HCT116 (cell line): ENCODE measurements at regions not wholly inside any gene's neighbourhood (a gene's known extent, or its start where the extent isn't known, plus 50 kb on each side); places are given as distances from the start of the nearest gene placed in this dataset.

Experiments used
- ATAC-seq: fragments of 200-7000 bp; cut with Tn5 transposase; 2 replicates; pipeline ENCODE4 v1.9.1; 2020; ENCODE audit warnings: mild to moderate bottlenecking, moderate library complexity
- BruUV-seq: library from RNA; stranded (reverse); fragments of 400-500 nt; replicated peaks from 2 replicates; lab custom pipeline; 2021; lab: Mats Ljungman, UMichigan
- CTCF ChIA-PET: fragments of 300-600 bp; sonication (Branson Sonifier 250); formaldehyde crosslinking; loops from one replicate; lab custom pipeline; 2021; ENCODE audit warnings: antibody characterized with exemption; lab: Charles Lee
- POLR2A ChIA-PET: fragments of 300-600, 350-600 bp; sonication (Branson Sonifier 250); formaldehyde crosslinking; loops from one replicate; lab custom pipeline; 2021; ENCODE audit warnings: antibody characterized with exemption; lab: Charles Lee
- RAD21 ChIA-PET, 2 experiments: fragments of 300-600 bp; sonication (Branson Sonifier 250); formaldehyde crosslinking; loops; one replicate each; lab custom pipeline; 2023; ENCODE audit warnings: low total read pairs in 2 of 2; ENCODE audit not compliant: uncharacterized antibody in 2 of 2, unreplicated experiment in 2 of 2, low non-redundant PET in 1 of 2; lab: Charles Lee
- DNase-seq: peaks from one replicate; pipeline ENCODE4 v3.0.0-alpha.2; 2010; ENCODE audit warnings: low read depth, low spot score
- H2AFZ ChIP-seq: fragments of 200-600 bp; shearing (Covaris generic), sonication (generic); 2 replicates; pipeline ENCODE4 v1.6.1; 2017; ENCODE audit warnings: low read depth, mixed run types, mixed read lengths, antibody characterized with exemption, low read length; ENCODE audit not compliant: poor library complexity, severe bottlenecking
- H3K27ac ChIP-seq: 2 replicates; pipeline ENCODE4 v1.5.1; 2012; ENCODE audit warnings: low read depth, low read length
- H3K27me3 ChIP-seq: fragments of 200-600 bp; sonication (generic); 2 replicates; pipeline ENCODE4 v1.6.1; 2016; ENCODE audit warnings: mixed run types, low read length, mixed read lengths; ENCODE audit not compliant: insufficient read depth
- H3K36me3 ChIP-seq, 2 experiments: fragments of 200-500 bp in 1 of 2; fragments of 200-600 bp in 1 of 2; sonication (Bioruptor generic) in 1 of 2; sonication (generic) in 1 of 2; 2 replicates each; pipeline versions ENCODE4 v1.5.1 to v1.6.1; 2014 to 2016; ENCODE audit warnings: low read length in 2 of 2, inconsistent platforms in 1 of 2, mixed read lengths in 1 of 2, mixed run types in 1 of 2; ENCODE audit not compliant: insufficient read depth in 2 of 2, control insufficient read depth in 1 of 2
- H3K4me1 ChIP-seq, 2 experiments: fragments of 200-600 bp in 1 of 2; sonication (generic) in 1 of 2; 2 replicates each; pipeline versions ENCODE4 v1.5.1 to v1.6.1; 2012 to 2017; ENCODE audit warnings: low read length in 2 of 2, inconsistent platforms in 1 of 2, mild to moderate bottlenecking in 1 of 2, mixed read lengths in 1 of 2, mixed run types in 1 of 2, moderate library complexity in 1 of 2; ENCODE audit not compliant: insufficient read depth in 2 of 2, control insufficient read depth in 1 of 2
- H3K4me2 ChIP-seq: fragments of 200-600 bp; sonication (generic); 2 replicates; pipeline ENCODE4 v1.6.1; 2017; ENCODE audit warnings: mixed run types, low read length, mixed read lengths
- H3K4me3 ChIP-seq, 2 experiments: fragments of 200-600 bp in 1 of 2; sonication (generic) in 1 of 2; replicated peaks in 1 of 2; 2 replicates each; pipeline ENCODE4 v1.5.1; 2011 to 2016; ENCODE audit warnings: low read length in 2 of 2, control low read depth in 1 of 2, low read depth in 1 of 2, mild to moderate bottlenecking in 1 of 2, mixed read lengths in 1 of 2, mixed run types in 1 of 2
- H3K79me2 ChIP-seq: fragments of 200-600 bp; sonication (generic); 2 replicates; pipeline ENCODE4 v1.6.1; 2017; ENCODE audit warnings: mild to moderate bottlenecking, mixed run types, low read length, moderate library complexity, mixed read lengths; ENCODE audit not compliant: insufficient read depth
- H3K9ac ChIP-seq: fragments of 200-600 bp; sonication (generic); 2 replicates; pipeline ENCODE4 v1.6.1; 2016; ENCODE audit warnings: low read length, mixed read lengths
- H3K9me2 ChIP-seq: fragments of 200-600 bp; sonication (generic), shearing (Covaris generic); 2 replicates; pipeline ENCODE4 v1.6.1; 2017; ENCODE audit warnings: mixed run types, mild to moderate bottlenecking, moderate library complexity; ENCODE audit not compliant: insufficient read depth
- H3K9me3 ChIP-seq, 2 experiments: fragments of 200-500 bp in 1 of 2; fragments of 200-600 bp in 1 of 2; sonication (Bioruptor generic) in 1 of 2; sonication (generic) in 1 of 2; 2 replicates each; pipeline ENCODE4 v1.6.1; 2014 to 2017; ENCODE audit warnings: low read length in 2 of 2, mixed read lengths in 2 of 2, inconsistent platforms in 1 of 2, low read depth in 1 of 2, mild to moderate bottlenecking in 1 of 2, mixed run types in 1 of 2, moderate library complexity in 1 of 2; ENCODE audit not compliant: control insufficient read depth in 1 of 2, insufficient read depth in 1 of 2
- H4K20me1 ChIP-seq: fragments of 200-600 bp; sonication (generic), shearing (Covaris generic); 2 replicates; pipeline ENCODE4 v1.6.1; 2017; ENCODE audit warnings: mixed run types, mild to moderate bottlenecking, moderate library complexity; ENCODE audit not compliant: insufficient read depth
- EGR1 ChIP-seq: IDR thresholded peaks from 2 replicates; pipeline ENCODE4 v1.6.1; 2012; ENCODE audit warnings: low read depth
- POLR2A ChIP-seq: IDR thresholded peaks from 2 replicates; pipeline ENCODE4 v1.7.0; 2011; ENCODE audit warnings: borderline replicate concordance; ENCODE audit not compliant: insufficient read depth, insufficient read length; ENCODE audit errors: extremely low read depth
- RAD21 ChIP-seq: IDR thresholded peaks from 2 replicates; pipeline ENCODE4 v1.6.1; 2012; ENCODE audit warnings: low read depth, mild to moderate bottlenecking
- SIN3A ChIP-seq: IDR thresholded peaks from 2 replicates; pipeline ENCODE4 v1.6.1; 2012; ENCODE audit warnings: low read depth
- SP1 ChIP-seq: IDR thresholded peaks from 2 replicates; pipeline ENCODE4 v1.6.1; 2012; ENCODE audit warnings: low read depth
- SRF ChIP-seq: IDR thresholded peaks from 2 replicates; pipeline ENCODE4 v1.6.1; 2012; ENCODE audit warnings: low read depth
- TCF7L2 ChIP-seq: IDR thresholded peaks from 2 replicates; pipeline ENCODE4 v1.7.0; 2011; ENCODE audit warnings: borderline replicate concordance, inconsistent platforms; ENCODE audit not compliant: insufficient read depth, insufficient read length; ENCODE audit errors: extremely low read depth
- YY1 ChIP-seq: IDR thresholded peaks from 2 replicates; pipeline ENCODE4 v1.6.1; 2011; ENCODE audit warnings: low read length, low read depth, moderate library complexity, mild to moderate bottlenecking; ENCODE audit not compliant: insufficient replicate concordance; ENCODE audit errors: extremely low read depth
- ZNF274 ChIP-seq: fragments of 200-500 bp; sonication (Bioruptor generic); IDR thresholded peaks from 2 replicates; pipeline ENCODE4 v1.6.1; 2014; ENCODE audit warnings: mild to moderate bottlenecking, low read depth, low read length, inconsistent platforms
- intact Hi-C: fragments of 100-400 bp; cut with micrococcal nuclease; formaldehyde crosslinking; loops from 2 replicates; pipeline ENCODE4 v1.10.0; 2022
- TF ChIP-seq, protein P1 (sequence below): IDR thresholded peaks from 2 replicates; pipeline ENCODE4 v1.6.1; 2012; ENCODE audit warnings: low read depth
- TF ChIP-seq, protein P2 (sequence below): IDR thresholded peaks from 2 replicates; pipeline ENCODE4 v1.6.1; 2012
- TF ChIP-seq, protein P3 (sequence below), 3 experiments: fragments of 200-600 bp in 1 of 3; sonication (generic) in 1 of 3; IDR thresholded peaks in 2 of 3; conservative IDR thresholded peaks in 1 of 3; 2 replicates each; pipeline ENCODE4 v1.5.1; 2012 to 2017; ENCODE audit warnings: low read depth in 2 of 3, low read length in 2 of 3, antibody characterized with exemption in 1 of 3, borderline replicate concordance in 1 of 3, control low read depth in 1 of 3, mild to moderate bottlenecking in 1 of 3, mixed read lengths in 1 of 3, mixed run types in 1 of 3, moderate library complexity in 1 of 3; ENCODE audit not compliant: insufficient read depth in 1 of 3

DNA sequence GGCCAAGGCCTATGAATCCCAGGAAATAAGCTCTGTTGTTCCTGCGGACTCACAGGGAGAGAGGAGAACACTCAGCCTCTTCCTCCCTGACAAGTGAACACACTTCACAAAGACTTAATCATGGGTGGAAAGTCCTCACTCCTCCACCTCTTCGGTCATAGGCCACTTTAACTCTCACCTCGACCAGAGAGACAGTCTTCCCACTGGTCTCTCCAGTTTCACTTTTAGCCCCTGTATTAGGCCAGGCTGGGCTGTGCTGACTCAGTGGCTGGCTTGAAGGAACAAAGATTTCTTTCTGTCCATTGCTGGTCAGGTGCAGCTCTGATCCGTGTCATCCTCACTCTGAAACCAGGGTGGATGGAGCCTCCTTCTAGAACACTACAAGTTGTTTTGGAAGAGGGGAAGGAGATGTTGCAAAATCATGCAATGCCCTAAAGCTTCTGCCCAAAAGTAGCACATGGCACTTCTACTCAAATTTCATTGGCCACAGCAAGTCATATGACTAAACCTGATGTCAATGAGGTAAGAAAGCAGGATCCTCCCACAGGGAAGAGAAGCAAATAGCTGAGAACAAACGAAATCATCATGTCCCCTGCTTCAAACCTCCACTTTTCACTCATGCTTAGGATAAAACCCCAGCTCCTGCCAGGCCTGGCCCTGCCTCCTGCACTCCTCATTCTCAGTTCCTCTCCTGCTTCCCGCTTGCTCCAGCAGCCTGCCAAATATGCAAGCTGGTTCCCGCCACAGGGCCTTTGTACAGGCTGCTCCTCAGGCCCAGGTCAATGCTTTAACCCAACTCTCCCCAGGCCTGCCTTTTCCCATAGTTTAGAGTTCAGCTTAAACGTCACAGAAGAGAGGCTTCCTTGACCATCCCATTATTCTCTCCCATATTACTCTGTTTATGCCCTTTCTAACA is 150.5 kb upstream of the RUNX3 start:
- TSS peak; percentile 93 for BruUV-seq
- POLR2A ChIA-PET, result interaction anchor here (0.7 kb wide), 1 partner anchor 271 kb away, joined by 3 read pairs; no protein-coding TSS in a partner anchor
- Histone ChIP-seq H3K9me2 (no peaks in the 10 kb centered on the region), H3K9me3 (no peaks in the 10 kb centered on the region), H3K79me2 (no peaks in the 10 kb centered on the region), H4K20me1 (no peaks in the 10 kb centered on the region), H3K4me2 (no peak overlapping the region), H3K36me3 (no peaks in the 10 kb centered on the region), H3K4me3 (no peak overlapping the region), H3K9ac (no peak overlapping the region), H3K27ac (no peak overlapping the region), H3K27me3 (no peaks in the 10 kb centered on the region), H3K4me1 (peaks cover 0 to 8% of the 10 kb centered on the region in 2 experiments; a peak in 1 of 4 replicates), H2AFZ (no peak overlapping the region)
- ATAC-seq (peak; percentile 58), DNase-seq (peak; percentile 32)
- CTCF ChIA-PET, result interaction anchor here (0.8 kb wide), 1 partner anchor 21 kb away, joined by 3 read pairs; no protein-coding TSS in a partner anchor
- RAD21 ChIA-PET, result no interaction called here
- TF ChIP-seq, protein P1, sequence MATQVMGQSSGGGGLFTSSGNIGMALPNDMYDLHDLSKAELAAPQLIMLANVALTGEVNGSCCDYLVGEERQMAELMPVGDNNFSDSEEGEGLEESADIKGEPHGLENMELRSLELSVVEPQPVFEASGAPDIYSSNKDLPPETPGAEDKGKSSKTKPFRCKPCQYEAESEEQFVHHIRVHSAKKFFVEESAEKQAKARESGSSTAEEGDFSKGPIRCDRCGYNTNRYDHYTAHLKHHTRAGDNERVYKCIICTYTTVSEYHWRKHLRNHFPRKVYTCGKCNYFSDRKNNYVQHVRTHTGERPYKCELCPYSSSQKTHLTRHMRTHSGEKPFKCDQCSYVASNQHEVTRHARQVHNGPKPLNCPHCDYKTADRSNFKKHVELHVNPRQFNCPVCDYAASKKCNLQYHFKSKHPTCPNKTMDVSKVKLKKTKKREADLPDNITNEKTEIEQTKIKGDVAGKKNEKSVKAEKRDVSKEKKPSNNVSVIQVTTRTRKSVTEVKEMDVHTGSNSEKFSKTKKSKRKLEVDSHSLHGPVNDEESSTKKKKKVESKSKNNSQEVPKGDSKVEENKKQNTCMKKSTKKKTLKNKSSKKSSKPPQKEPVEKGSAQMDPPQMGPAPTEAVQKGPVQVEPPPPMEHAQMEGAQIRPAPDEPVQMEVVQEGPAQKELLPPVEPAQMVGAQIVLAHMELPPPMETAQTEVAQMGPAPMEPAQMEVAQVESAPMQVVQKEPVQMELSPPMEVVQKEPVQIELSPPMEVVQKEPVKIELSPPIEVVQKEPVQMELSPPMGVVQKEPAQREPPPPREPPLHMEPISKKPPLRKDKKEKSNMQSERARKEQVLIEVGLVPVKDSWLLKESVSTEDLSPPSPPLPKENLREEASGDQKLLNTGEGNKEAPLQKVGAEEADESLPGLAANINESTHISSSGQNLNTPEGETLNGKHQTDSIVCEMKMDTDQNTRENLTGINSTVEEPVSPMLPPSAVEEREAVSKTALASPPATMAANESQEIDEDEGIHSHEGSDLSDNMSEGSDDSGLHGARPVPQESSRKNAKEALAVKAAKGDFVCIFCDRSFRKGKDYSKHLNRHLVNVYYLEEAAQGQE, result no peak
- TF ChIP-seq, protein P2, sequence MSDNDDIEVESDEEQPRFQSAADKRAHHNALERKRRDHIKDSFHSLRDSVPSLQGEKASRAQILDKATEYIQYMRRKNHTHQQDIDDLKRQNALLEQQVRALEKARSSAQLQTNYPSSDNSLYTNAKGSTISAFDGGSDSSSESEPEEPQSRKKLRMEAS, result peak; percentile 71
- intact Hi-C loops, result no loop called here

DNA sequence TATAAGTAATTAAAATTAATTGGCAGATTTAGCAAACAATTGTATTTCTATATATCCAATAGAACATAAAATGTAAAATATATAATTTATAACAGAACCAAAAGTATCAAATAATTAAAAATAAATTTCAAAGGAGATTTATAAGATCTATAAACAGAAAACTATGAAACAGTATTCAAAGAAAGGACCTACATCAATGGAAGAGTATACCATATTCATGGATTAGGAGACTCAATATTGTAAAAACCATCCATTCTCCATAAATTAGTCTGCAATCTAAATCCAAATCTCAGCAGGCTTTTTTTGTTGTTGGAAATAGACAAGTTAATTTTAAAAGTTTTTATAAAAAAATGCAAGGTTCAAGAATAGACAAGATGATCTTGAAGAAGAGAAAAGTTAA is 149.0 kb upstream of the RUNX3 start:
- ChIA-PET RAD21 (no interaction called here), POLR2A (no interaction called here), CTCF (no interaction called here)
- no peak overlapping the region for H2AFZ ChIP-seq
- H3K36me3 ChIP-seq, result no peaks in the 10 kb centered on the region
- H3K27ac ChIP-seq, result no peak overlapping the region
- H3K9me2 ChIP-seq, result no peaks in the 10 kb centered on the region
- H3K9me3 ChIP-seq, result no peaks in the 10 kb centered on the region
- H3K4me1 ChIP-seq, result peaks cover 0 to 8% of the 10 kb centered on the region in 2 experiments; a peak in 1 of 4 replicates
- no peaks in the 10 kb centered on the region for H4K20me1 ChIP-seq
- BruUV-seq, result no TSS peak
- DNase-seq, result no peak
- H3K27me3 ChIP-seq, result no peaks in the 10 kb centered on the region
- intact Hi-C loops, result no loop called here
- no peak for ATAC-seq
- H3K4me2 ChIP-seq, result no peak overlapping the region
- no peak overlapping the region for H3K9ac ChIP-seq
- no peak overlapping the region for H3K4me3 ChIP-seq
- H3K79me2 ChIP-seq, result no peaks in the 10 kb centered on the region
- no peak for TF ChIP-seq TCF7L2
- no peak for TF ChIP-seq YY1
- TF ChIP-seq SRF, result no peak
- TF ChIP-seq, protein P3, sequence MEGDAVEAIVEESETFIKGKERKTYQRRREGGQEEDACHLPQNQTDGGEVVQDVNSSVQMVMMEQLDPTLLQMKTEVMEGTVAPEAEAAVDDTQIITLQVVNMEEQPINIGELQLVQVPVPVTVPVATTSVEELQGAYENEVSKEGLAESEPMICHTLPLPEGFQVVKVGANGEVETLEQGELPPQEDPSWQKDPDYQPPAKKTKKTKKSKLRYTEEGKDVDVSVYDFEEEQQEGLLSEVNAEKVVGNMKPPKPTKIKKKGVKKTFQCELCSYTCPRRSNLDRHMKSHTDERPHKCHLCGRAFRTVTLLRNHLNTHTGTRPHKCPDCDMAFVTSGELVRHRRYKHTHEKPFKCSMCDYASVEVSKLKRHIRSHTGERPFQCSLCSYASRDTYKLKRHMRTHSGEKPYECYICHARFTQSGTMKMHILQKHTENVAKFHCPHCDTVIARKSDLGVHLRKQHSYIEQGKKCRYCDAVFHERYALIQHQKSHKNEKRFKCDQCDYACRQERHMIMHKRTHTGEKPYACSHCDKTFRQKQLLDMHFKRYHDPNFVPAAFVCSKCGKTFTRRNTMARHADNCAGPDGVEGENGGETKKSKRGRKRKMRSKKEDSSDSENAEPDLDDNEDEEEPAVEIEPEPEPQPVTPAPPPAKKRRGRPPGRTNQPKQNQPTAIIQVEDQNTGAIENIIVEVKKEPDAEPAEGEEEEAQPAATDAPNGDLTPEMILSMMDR (IDR thresholded peaks at IDR 0.05 in 2 of 3, conservative IDR thresholded peaks at IDR 0.05 in 1 of 3; ENCODE audit: borderline replicate concordance in 1 of 3, insufficient read depth in 1 of 3, low read depth in 2 of 3, low read length in 2 of 3), result no peak
- TF ChIP-seq POLR2A, result no peak
- TF ChIP-seq RAD21, result no peak
- TF ChIP-seq EGR1, result no peak
- no peak for TF ChIP-seq ZNF274
- TF ChIP-seq SIN3A, result no peak
- TF ChIP-seq SP1, result no peak
